SK-N-SH treated with all-trans-retinoic acid at 6 μM for 48 hours (cell line): ENCODE measurements at regions not wholly inside any gene's neighbourhood (a gene's known extent, or its start where the extent isn't known, plus 50 kb on each side); places are given as distances from the start of the nearest gene placed in this dataset.
"Not testable (repeated sequence)": the region's sequence is repeated elsewhere in the genome, so short reads cannot be mapped to it uniquely, and the experiment has no call there.

Experiments
- ATAC-seq: fragments of 200-7000 bp; cut with Tn5 transposase; 3 replicates; pipeline ENCODE4 v1.9.1; 2020; ENCODE audit warnings: mild to moderate bottlenecking, moderate library complexity
- ARNTL ChIP-seq: fragments of 450-650 bp; formaldehyde crosslinking; IDR thresholded peaks from 2 replicates; pipeline ENCODE4 v1.5.0; 2020; ENCODE audit warnings: low read depth, mild to moderate bottlenecking, moderate library complexity, borderline replicate concordance
- BACH2 ChIP-seq: fragments of 250-450 bp; sonication (Bioruptor Pico); IDR thresholded peaks from 2 replicates; pipeline ENCODE4 v1.9.0; 2021; ENCODE audit warnings: mild to moderate bottlenecking, borderline replicate concordance
- GLIS3 ChIP-seq: fragments of 250-450 bp; sonication (Bioruptor Pico); IDR thresholded peaks from 2 replicates; pipeline ENCODE4 v1.5.0; 2020; ENCODE audit warnings: mild to moderate bottlenecking, moderate library complexity
- ISL1 ChIP-seq: fragments of 250-450 bp; sonication (Bioruptor Pico); IDR thresholded peaks from 2 replicates; pipeline ENCODE4 v2.1.2; 2022; ENCODE audit warnings: mild to moderate bottlenecking, moderate library complexity
- OSR1 ChIP-seq: fragments of 250-450 bp; sonication (Bioruptor Pico); IDR thresholded peaks from 2 replicates; pipeline ENCODE4 v1.8.0; 2022; ENCODE audit warnings: moderate library complexity, mild to moderate bottlenecking, inconsistent platforms
- PPARA ChIP-seq: fragments of 250-450 bp; sonication (Bioruptor Pico); IDR thresholded peaks from 2 replicates; pipeline ENCODE4 v1.5.0; 2020; ENCODE audit warnings: mild to moderate bottlenecking, borderline replicate concordance
- RARB ChIP-seq: fragments of 250-450 bp; sonication (Bioruptor Pico); IDR thresholded peaks from 2 replicates; pipeline ENCODE4 v1.8.0; 2021; ENCODE audit warnings: mild to moderate bottlenecking, moderate library complexity
- SNAI2 ChIP-seq: fragments of 250-450 bp; sonication (Bioruptor Pico); IDR thresholded peaks from 2 replicates; pipeline ENCODE4 v1.5.0; 2020; ENCODE audit warnings: mild to moderate bottlenecking, moderate library complexity
- TCF4 ChIP-seq: fragments of 250-450 bp; sonication (Bioruptor Pico); IDR thresholded peaks from 2 replicates; pipeline ENCODE4 v1.8.0; 2021; ENCODE audit warnings: mild to moderate bottlenecking, moderate library complexity, borderline replicate concordance
- TOX ChIP-seq: fragments of 250-450 bp; sonication (Bioruptor Pico); IDR thresholded peaks from 2 replicates; pipeline ENCODE4 v1.8.0; 2021; ENCODE audit warnings: mild to moderate bottlenecking, moderate library complexity, borderline replicate concordance
- ZC3H10 ChIP-seq: fragments of 250-450 bp; sonication (Bioruptor Pico); IDR thresholded peaks from 2 replicates; pipeline ENCODE4 v1.5.1; 2021; ENCODE audit warnings: mild to moderate bottlenecking, moderate library complexity
- ZFP3 ChIP-seq: fragments of 250-450 bp; sonication (Bioruptor Pico); IDR thresholded peaks from 2 replicates; pipeline ENCODE4 v1.5.0; 2020; ENCODE audit warnings: mild to moderate bottlenecking, moderate library complexity
- ZFP30 ChIP-seq: fragments of 450-650 bp; formaldehyde crosslinking; IDR thresholded peaks from 2 replicates; pipeline ENCODE4 v1.5.0; 2022; ENCODE audit warnings: mild to moderate bottlenecking, moderate library complexity
- ZNF565 ChIP-seq: fragments of 450-650 bp; formaldehyde crosslinking; conservative IDR thresholded peaks from 2 replicates; pipeline ENCODE4 v1.5.0; 2020; ENCODE audit warnings: low read depth, mild to moderate bottlenecking, moderate library complexity
- ZNF70 ChIP-seq: fragments of 450-650 bp; formaldehyde crosslinking; IDR thresholded peaks from 2 replicates; pipeline ENCODE4 v1.5.0; 2020; ENCODE audit warnings: mild to moderate bottlenecking, moderate library complexity
- TF ChIP-seq, protein P1 (sequence below): fragments of 250-450 bp; sonication (Bioruptor Pico); IDR thresholded peaks from 2 replicates; pipeline ENCODE4 v1.5.0; 2020; ENCODE audit warnings: mild to moderate bottlenecking, moderate library complexity
- TF ChIP-seq, protein P2 (sequence below): fragments of 250-450 bp; sonication (Bioruptor Pico); IDR thresholded peaks from 2 replicates; pipeline ENCODE4 v1.8.0; 2021; ENCODE audit warnings: low read depth, mild to moderate bottlenecking, moderate library complexity, borderline replicate concordance
- TF ChIP-seq, protein P3 (sequence below): fragments of 250-450 bp; sonication (Bioruptor Pico); IDR thresholded peaks from 2 replicates; pipeline ENCODE4 v1.8.0; 2020; ENCODE audit warnings: mild to moderate bottlenecking, moderate library complexity, borderline replicate concordance

DNA sequence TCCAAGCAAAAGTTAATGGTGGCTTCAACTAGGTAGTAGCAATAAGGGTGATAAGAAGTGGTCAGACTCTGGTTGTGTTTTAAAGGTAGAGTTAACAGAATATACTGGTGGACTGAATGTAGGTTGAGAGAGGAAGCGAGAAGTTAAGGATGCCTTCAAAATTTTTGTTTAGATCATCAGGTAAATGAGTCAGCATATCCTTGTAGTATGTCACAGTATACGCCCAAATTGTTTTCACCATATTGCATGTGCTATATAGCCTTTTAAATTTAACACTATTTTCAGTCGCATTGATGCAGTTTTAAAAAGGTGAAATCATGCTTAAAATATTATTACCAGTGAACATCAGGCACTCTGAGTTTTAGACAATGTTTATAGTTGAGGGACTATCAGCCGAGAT, 74.6 kb downstream of the RBM11 start:
- TF ChIP-seq PPARA = no peak
- TF ChIP-seq, protein P1, sequence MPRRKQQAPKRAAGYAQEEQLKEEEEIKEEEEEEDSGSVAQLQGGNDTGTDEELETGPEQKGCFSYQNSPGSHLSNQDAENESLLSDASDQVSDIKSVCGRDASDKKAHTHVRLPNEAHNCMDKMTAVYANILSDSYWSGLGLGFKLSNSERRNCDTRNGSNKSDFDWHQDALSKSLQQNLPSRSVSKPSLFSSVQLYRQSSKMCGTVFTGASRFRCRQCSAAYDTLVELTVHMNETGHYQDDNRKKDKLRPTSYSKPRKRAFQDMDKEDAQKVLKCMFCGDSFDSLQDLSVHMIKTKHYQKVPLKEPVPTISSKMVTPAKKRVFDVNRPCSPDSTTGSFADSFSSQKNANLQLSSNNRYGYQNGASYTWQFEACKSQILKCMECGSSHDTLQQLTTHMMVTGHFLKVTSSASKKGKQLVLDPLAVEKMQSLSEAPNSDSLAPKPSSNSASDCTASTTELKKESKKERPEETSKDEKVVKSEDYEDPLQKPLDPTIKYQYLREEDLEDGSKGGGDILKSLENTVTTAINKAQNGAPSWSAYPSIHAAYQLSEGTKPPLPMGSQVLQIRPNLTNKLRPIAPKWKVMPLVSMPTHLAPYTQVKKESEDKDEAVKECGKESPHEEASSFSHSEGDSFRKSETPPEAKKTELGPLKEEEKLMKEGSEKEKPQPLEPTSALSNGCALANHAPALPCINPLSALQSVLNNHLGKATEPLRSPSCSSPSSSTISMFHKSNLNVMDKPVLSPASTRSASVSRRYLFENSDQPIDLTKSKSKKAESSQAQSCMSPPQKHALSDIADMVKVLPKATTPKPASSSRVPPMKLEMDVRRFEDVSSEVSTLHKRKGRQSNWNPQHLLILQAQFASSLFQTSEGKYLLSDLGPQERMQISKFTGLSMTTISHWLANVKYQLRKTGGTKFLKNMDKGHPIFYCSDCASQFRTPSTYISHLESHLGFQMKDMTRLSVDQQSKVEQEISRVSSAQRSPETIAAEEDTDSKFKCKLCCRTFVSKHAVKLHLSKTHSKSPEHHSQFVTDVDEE (CRISPR knock-in tag) = no peak
- TF ChIP-seq, all 23 proteins: peak for 0
- ATAC-seq = no peak

DNA sequence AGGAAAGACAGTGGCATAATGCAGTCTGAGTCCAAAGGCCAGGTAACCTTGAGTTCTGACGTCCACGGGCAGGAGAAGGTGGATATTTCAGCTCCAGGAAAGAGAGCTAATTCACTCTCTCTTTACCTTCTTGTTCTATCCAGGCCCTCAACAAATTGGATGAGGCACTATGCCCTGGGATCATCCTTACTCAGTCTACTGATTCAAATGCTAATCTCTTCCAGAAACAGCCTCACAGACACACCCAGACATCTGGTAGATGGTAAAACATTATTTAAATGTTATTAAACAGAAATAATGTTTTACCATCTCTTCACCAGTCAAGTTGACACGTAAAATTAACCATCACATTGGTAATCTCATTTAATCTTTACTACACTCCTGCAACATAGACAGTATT, 73.0 kb downstream of the RBM11 start:
- ATAC-seq = no peak
- no peak for TF ChIP-seq PPARA
- no peak for TF ChIP-seq RARB (CRISPR knock-in tag)
- no peak for TF ChIP-seq TCF4 (CRISPR knock-in tag)
- TF ChIP-seq ZC3H10 (CRISPR knock-in tag) = no peak
- TF ChIP-seq ZNF565 (CRISPR knock-in tag) = no peak
- no peak for TF ChIP-seq GLIS3 (CRISPR knock-in tag)
- TF ChIP-seq ZFP30 = no peak

DNA sequence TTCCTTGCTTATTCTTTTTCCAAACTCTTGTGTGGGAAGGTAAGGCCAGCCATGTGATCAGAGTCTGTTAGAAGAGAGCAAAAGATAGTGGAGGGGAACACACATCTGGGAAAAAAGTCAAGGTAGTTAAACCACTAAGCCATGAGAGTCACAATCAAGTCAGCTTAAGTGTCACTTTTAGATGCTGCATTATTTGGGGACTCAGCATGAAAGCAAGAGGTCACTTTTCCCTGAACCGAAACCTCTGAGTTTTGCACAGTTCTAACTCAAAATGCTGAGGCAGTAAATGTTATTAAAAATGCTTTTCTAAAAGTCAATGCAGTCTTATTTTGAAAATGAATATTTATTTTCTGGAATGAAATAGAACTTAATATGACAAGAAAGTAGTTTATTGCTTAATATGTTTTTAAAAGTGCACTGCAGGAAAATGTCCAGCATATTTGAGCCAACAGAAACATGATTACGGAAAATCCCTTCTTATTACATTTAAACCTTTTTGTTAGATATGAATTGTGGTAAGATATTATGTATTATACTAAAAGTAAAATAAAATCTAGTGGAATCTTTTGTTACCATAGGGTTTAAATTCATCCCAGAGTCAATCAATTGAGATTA, 69.3 kb downstream of the RBM11 start:
- TF ChIP-seq ARNTL (CRISPR knock-in tag) (no peak), TOX (CRISPR knock-in tag) (no peak), PPARA (no peak), ISL1 (CRISPR knock-in tag) (no peak), ZC3H10 (CRISPR knock-in tag) (no peak), ZNF565 (CRISPR knock-in tag) (no peak), ZNF70 (no peak), ZFP3 (CRISPR knock-in tag) (no peak)
- TF ChIP-seq, protein P2, sequence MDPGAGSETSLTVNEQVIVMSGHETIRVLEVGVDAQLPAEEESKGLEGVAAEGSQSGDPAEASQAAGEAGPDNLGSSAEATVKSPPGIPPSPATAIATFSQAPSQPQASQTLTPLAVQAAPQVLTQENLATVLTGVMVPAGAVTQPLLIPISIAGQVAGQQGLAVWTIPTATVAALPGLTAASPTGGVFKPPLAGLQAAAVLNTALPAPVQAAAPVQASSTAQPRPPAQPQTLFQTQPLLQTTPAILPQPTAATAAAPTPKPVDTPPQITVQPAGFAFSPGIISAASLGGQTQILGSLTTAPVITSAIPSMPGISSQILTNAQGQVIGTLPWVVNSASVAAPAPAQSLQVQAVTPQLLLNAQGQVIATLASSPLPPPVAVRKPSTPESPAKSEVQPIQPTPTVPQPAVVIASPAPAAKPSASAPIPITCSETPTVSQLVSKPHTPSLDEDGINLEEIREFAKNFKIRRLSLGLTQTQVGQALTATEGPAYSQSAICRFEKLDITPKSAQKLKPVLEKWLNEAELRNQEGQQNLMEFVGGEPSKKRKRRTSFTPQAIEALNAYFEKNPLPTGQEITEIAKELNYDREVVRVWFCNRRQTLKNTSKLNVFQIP (CRISPR knock-in tag) = no peak
- TF ChIP-seq, protein P3, sequence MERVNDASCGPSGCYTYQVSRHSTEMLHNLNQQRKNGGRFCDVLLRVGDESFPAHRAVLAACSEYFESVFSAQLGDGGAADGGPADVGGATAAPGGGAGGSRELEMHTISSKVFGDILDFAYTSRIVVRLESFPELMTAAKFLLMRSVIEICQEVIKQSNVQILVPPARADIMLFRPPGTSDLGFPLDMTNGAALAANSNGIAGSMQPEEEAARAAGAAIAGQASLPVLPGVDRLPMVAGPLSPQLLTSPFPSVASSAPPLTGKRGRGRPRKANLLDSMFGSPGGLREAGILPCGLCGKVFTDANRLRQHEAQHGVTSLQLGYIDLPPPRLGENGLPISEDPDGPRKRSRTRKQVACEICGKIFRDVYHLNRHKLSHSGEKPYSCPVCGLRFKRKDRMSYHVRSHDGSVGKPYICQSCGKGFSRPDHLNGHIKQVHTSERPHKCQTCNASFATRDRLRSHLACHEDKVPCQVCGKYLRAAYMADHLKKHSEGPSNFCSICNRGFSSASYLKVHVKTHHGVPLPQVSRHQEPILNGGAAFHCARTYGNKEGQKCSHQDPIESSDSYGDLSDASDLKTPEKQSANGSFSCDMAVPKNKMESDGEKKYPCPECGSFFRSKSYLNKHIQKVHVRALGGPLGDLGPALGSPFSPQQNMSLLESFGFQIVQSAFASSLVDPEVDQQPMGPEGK (CRISPR knock-in tag) = no peak
- ATAC-seq = no peak

DNA sequence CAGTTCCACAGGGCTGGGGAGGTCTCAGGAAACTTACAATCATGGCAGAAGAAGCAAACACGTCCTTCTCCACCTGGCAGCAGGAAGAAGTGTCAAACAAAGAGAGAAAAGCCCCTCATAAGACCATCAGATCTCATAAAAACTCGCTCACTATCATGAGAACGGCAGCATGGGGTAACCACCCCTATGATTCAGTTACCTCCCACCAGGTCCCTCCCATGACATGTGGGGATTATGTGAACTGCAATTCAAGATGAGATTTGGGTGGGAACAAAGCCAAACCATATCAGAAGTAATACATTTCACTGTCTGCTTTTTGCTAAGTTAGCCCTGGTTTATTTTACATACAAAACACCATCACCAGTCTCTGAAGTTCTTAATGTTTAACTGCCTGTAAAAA, 68.5 kb downstream of the RBM11 start:
- ATAC-seq = no peak
- no peak for TF ChIP-seq BACH2
- TF ChIP-seq PPARA = no peak
- no peak for TF ChIP-seq OSR1 (CRISPR knock-in tag)
- TF ChIP-seq SNAI2 (CRISPR knock-in tag) = no peak
- no peak for TF ChIP-seq TCF4 (CRISPR knock-in tag)
- no peak for TF ChIP-seq TOX (CRISPR knock-in tag)
- no peak for TF ChIP-seq ZNF565 (CRISPR knock-in tag)
- TF ChIP-seq ZFP3 (CRISPR knock-in tag) = no peak
- TF ChIP-seq ZC3H10 (CRISPR knock-in tag) = no peak
- no peak for TF ChIP-seq ZNF70
- no peak for TF ChIP-seq GLIS3 (CRISPR knock-in tag)

DNA sequence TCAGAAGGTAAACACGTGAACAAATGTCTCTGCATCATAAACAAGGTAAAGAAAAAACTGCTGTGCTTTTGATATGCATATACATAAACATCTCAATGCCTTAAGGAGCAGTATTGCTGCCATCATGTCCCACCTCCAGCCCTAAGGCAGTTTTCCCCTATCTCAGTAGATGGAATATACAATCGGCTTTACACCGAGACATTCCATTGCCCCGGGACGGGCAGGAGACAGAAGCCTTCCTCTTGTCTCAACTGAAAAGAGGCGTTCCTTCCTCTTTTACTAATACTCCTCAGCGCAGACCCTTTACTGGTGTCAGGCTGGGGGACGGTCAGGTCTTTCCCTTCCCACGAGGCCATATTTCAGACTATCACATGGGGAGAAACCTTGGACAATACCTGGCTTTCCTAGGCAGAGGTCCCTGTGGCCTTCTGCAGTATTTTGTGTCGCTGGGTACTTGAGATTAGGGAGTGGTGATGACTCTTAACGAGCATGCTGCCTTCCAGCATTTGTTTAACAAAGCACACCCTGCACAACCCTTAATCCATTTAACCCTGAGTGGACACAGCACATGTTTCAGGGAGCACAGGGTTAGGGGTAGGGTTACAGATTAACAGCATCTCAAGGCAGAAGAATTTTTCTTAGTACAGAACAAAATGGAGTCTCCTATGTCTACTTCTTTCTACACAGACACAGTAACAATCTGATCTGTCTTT, 65.4 kb downstream of the RBM11 start:
- ATAC-seq = not testable (repeated sequence)
